ENCODE measurements at regions not wholly inside any gene's neighbourhood (a gene's known extent, or its start where the extent isn't known, plus 50 kb on each side); places are given as distances from the start of the nearest gene placed in this dataset.

DNA sequence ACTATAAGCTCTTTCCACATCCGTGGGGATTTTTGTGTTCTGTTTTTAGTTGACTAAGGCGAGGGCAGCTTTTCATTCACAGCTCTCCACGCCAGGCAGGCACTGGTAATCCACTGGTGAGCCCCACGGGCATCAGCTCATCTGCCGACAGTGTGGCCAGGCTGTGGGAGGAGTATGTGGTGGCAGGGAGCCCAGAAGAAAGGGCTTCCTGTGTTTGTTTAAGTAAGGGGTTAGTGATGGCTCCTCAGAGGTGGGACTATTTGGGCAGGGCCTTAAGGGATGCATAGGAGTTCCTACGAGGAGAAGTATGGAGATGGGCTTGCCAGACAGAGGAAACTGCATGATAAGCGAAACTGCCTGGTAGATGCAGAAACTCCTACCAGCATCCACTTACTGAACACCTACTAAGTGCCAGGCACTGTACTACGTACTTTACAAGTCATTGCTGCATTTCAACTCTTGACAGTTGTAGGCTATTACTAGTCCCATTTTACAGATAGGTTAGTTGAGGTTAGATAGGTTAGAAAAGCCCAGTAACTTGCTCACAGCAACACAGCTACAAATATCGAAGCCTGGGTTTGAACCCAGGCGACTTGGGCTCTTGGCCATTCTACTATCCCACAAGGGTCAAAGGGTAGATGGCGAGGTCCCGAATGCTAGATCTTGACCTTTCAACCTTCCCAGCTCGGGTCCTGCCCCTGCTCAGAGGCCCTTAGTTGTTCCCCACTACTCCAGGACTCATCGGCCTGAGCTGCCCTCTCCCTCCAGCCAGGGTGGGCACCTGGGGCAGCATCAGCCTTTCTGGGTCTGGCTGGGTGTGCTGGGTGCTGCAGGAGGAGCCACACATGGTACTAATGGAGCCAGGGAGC lies 55.1 kb downstream of the CEBPB start:
- Histone ChIP-seq H4K8ac (ENCODE audit: low read length) (peak overlapping the region; percentile 73), H3K9me3 (ENCODE audit: control insufficient read depth, low read length) (no peaks in the 10 kb centered on the region), H3K18ac (ENCODE audit: low read depth in 1 of 2, low read length in 2 of 2) (peak overlapping the region; percentile 3 to 71), H2AFZ (ENCODE audit: low read depth, low read length) (no peak overlapping the region), H3K27me3 (ENCODE audit: control insufficient read depth in 1 of 2, insufficient read depth in 1 of 2, low read length in 2 of 2) (no peaks in the 10 kb centered on the region), H3K4me3 (ENCODE audit: insufficient read depth in 1 of 2, low read depth in 1 of 2, low read length in 2 of 2) (no peak overlapping the region), H3K4ac (ENCODE audit: low read depth in 1 of 2, low read length in 2 of 2) (peak overlapping the region in 1 of 2 experiments; percentile 34), H3K23ac (ENCODE audit: low read length in 2 of 2) (no peak overlapping the region), H2AK5ac (ENCODE audit: low read length, severe bottlenecking) (no peak overlapping the region), H2BK120ac (ENCODE audit: low read depth, low read length) (peak overlapping the region; percentile 12), H3K9ac (ENCODE audit: low read length) (peak overlapping the region; percentile 5), H3K14ac (ENCODE audit: low read length in 2 of 2) (peak overlapping the region in 1 of 2 experiments; percentile 93), H3K4me2 (ENCODE audit: low read length, poor library complexity, severe bottlenecking) (no peak overlapping the region), H2BK5ac (ENCODE audit: low read depth, low read length, poor library complexity, severe bottlenecking) (no peak overlapping the region), H2BK12ac (ENCODE audit: low read length in 2 of 2) (peak overlapping the region in 1 of 2 experiments; percentile 99), H3K27ac (ENCODE audit: low read length, poor library complexity, severe bottlenecking) (no peak overlapping the region), H2BK15ac (ENCODE audit: low read depth, poor library complexity, severe bottlenecking) (peak overlapping the region; percentile 29), H3K36me3 (ENCODE audit: control insufficient read depth in 1 of 2, insufficient read depth in 2 of 2, low read depth in 1 of 2, low read length in 2 of 2) (no peaks in the 10 kb centered on the region), H3K79me1 (replicated peaks; ENCODE audit: low read length, poor library complexity, severe bottlenecking) (no peaks in the 10 kb centered on the region), H4K91ac (ENCODE audit: low read length) (peak overlapping the region; percentile 60), H3K4me1 (ENCODE audit: control insufficient read depth, insufficient read depth, low read depth, low read length) (peaks cover 8% of the 10 kb centered on the region)
- WGBS, result 68% methylated on average over 14 of the region's 14 CpGs
- peak; percentile 84 for DNase-seq

GRCh38 chr20:50246367-50247195 lies 56.0 kb downstream of the CEBPB start:
- Histone ChIP-seq H2BK15ac (ENCODE audit: low read depth, poor library complexity, severe bottlenecking) (peak overlapping the region; percentile 80), H2AFZ (ENCODE audit: low read depth, low read length) (no peak overlapping the region), H3K27ac (ENCODE audit: low read length, poor library complexity, severe bottlenecking) (no peak overlapping the region), H2BK5ac (ENCODE audit: low read depth, low read length, poor library complexity, severe bottlenecking) (no peak overlapping the region), H3K18ac (ENCODE audit: low read depth in 1 of 2, low read length in 2 of 2) (peak overlapping the region; percentile 3 to 62), H2BK12ac (ENCODE audit: low read length in 2 of 2) (peak overlapping the region; percentile 70 to 99), H3K4me2 (ENCODE audit: low read length, poor library complexity, severe bottlenecking) (no peak overlapping the region), H3K23ac (ENCODE audit: low read length in 2 of 2) (no peak overlapping the region), H2BK120ac (ENCODE audit: low read depth, low read length) (peak overlapping the region; percentile 12), H3K4me1 (ENCODE audit: control insufficient read depth, insufficient read depth, low read depth, low read length) (peaks cover 10% of the 10 kb centered on the region), H4K8ac (ENCODE audit: low read length) (peak overlapping the region; percentile 73), H3K9ac (ENCODE audit: low read length) (no peak overlapping the region), H3K14ac (ENCODE audit: low read length in 2 of 2) (peak overlapping the region in 1 of 2 experiments; percentile 93), H4K91ac (ENCODE audit: low read length) (peak overlapping the region; percentile 60), H3K36me3 (ENCODE audit: control insufficient read depth in 1 of 2, insufficient read depth in 2 of 2, low read depth in 1 of 2, low read length in 2 of 2) (no peaks in the 10 kb centered on the region), H3K9me3 (ENCODE audit: control insufficient read depth, low read length) (no peaks in the 10 kb centered on the region), H2AK5ac (ENCODE audit: low read length, severe bottlenecking) (no peak overlapping the region), H3K4ac (ENCODE audit: low read depth in 1 of 2, low read length in 2 of 2) (peak overlapping the region; percentile 2 to 34), H3K79me1 (replicated peaks; ENCODE audit: low read length, poor library complexity, severe bottlenecking) (no peaks in the 10 kb centered on the region), H3K27me3 (ENCODE audit: control insufficient read depth in 1 of 2, insufficient read depth in 1 of 2, low read length in 2 of 2) (no peaks in the 10 kb centered on the region), H3K4me3 (ENCODE audit: insufficient read depth in 1 of 2, low read depth in 1 of 2, low read length in 2 of 2) (no peak overlapping the region)
- no peak for DNase-seq
- 88% methylated on average over 17 of the region's 17 CpGs for WGBS

DNA sequence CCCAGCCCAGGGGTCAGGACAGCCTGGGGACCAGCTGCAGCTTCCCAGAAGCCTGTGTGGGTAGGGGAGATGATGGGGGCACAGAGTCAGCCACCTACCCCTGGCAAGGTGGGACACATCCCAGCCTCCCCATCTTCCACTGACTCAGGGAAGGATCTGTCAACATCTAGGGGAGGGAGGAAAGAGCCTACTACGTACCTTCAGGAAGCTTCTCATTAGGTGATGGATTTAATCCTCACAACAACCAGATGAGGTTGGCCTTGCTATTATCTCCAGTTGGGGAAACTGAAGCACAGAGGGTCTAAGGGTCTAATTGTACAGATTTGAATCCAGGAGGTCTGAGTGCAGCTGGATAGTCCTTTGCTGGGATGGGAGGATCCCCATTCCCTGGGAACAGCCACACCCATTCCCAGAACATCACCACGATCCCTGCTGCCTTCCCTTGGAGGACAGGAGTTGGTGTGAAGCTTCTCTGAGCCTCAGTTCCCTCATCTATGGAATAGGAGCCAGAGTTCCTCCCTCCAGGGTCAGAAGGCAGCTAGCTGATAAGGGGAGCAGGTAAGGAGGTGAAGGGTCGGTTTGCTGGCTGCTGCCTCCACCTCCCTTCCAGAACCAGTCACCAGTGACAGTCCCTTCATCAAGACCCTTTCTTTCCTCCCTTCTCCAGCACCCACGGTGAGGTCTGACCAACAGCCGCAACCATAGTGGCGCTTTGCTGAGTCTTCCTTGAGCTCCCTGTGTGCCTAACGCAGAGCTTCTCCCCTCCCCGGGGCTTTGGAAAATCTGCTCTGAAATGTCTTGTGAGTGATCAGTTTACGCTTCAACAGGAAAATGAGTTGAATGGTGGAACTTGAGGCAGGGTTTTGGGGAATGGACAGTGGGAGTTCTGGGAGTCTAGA lies 56.8 kb downstream of the CEBPB start:
- Histone ChIP-seq H3K36me3 (ENCODE audit: control insufficient read depth in 1 of 2, insufficient read depth in 2 of 2, low read depth in 1 of 2, low read length in 2 of 2) (no peaks in the 10 kb centered on the region), H4K91ac (ENCODE audit: low read length) (peak overlapping the region; percentile 30), H2BK15ac (ENCODE audit: low read depth, poor library complexity, severe bottlenecking) (peak overlapping the region; percentile 80), H3K14ac (ENCODE audit: low read length in 2 of 2) (peak overlapping the region in 1 of 2 experiments; percentile 6), H3K4ac (ENCODE audit: low read depth in 1 of 2, low read length in 2 of 2) (peak overlapping the region in 1 of 2 experiments; percentile 38), H2BK12ac (ENCODE audit: low read length in 2 of 2) (peak overlapping the region; percentile 41 to 76), H3K18ac (ENCODE audit: low read depth in 1 of 2, low read length in 2 of 2) (peak overlapping the region; percentile 40 to 52), H3K27ac (ENCODE audit: low read length, poor library complexity, severe bottlenecking) (no peak overlapping the region), H3K4me3 (ENCODE audit: insufficient read depth in 1 of 2, low read depth in 1 of 2, low read length in 2 of 2) (no peak overlapping the region), H3K9ac (ENCODE audit: low read length) (peak overlapping the region; percentile 63), H2AK5ac (ENCODE audit: low read length, severe bottlenecking) (no peak overlapping the region), H4K8ac (ENCODE audit: low read length) (peak overlapping the region; percentile 39), H3K79me1 (replicated peaks; ENCODE audit: low read length, poor library complexity, severe bottlenecking) (no peaks in the 10 kb centered on the region), H3K23ac (ENCODE audit: low read length in 2 of 2) (no peak overlapping the region), H3K27me3 (ENCODE audit: control insufficient read depth in 1 of 2, insufficient read depth in 1 of 2, low read length in 2 of 2) (no peaks in the 10 kb centered on the region), H2AFZ (ENCODE audit: low read depth, low read length) (no peak overlapping the region), H2BK120ac (ENCODE audit: low read depth, low read length) (peak overlapping the region; percentile 37), H2BK5ac (ENCODE audit: low read depth, low read length, poor library complexity, severe bottlenecking) (no peak overlapping the region), H3K4me1 (ENCODE audit: control insufficient read depth, insufficient read depth, low read depth, low read length) (peaks cover 15% of the 10 kb centered on the region), H3K4me2 (ENCODE audit: low read length, poor library complexity, severe bottlenecking) (no peak overlapping the region), H3K9me3 (ENCODE audit: control insufficient read depth, low read length) (no peaks in the 10 kb centered on the region)
- 96% methylated on average over 7 of the region's 9 CpGs for WGBS
- DNase-seq, result no peak

All from mesenchymal stem cell (in vitro differentiated cells and primary cell).